ENCODE measurements at regions not wholly inside any gene's neighbourhood (a gene's known extent, or its start where the extent isn't known, plus 50 kb on each side); places are given as distances from the start of the nearest gene placed in this dataset.

DNA sequence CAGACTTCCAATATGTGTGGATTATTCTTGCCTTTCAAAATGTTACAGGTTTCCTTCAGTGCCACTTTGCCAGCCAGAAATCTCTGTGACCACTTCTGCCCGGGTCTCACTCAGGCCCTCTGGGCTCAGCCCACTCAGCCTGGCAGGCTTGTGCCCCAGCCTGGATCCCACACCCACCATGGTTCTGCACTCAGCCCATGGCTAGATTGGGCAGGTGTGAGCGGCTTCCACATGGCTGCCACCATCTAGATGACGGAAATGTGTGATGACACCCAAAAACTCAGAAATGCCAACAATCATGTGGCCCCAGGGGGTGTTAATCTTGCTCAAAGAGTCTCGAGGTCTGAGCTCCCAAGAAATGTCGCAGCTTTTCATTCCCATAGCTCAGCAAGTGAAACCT is 1097.5 kb upstream of the SLC39A10 start:
- TF ChIP-seq, protein P1, sequence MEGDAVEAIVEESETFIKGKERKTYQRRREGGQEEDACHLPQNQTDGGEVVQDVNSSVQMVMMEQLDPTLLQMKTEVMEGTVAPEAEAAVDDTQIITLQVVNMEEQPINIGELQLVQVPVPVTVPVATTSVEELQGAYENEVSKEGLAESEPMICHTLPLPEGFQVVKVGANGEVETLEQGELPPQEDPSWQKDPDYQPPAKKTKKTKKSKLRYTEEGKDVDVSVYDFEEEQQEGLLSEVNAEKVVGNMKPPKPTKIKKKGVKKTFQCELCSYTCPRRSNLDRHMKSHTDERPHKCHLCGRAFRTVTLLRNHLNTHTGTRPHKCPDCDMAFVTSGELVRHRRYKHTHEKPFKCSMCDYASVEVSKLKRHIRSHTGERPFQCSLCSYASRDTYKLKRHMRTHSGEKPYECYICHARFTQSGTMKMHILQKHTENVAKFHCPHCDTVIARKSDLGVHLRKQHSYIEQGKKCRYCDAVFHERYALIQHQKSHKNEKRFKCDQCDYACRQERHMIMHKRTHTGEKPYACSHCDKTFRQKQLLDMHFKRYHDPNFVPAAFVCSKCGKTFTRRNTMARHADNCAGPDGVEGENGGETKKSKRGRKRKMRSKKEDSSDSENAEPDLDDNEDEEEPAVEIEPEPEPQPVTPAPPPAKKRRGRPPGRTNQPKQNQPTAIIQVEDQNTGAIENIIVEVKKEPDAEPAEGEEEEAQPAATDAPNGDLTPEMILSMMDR (IDR thresholded peaks at IDR 0.05; ENCODE audit: insufficient read depth, low read depth, low read length) = no peak
- TF ChIP-seq EZH2 (IDR thresholded peaks at IDR 0.05; ENCODE audit: insufficient read depth, low read length) = no peak
